Calu3 (cell line): ENCODE measurements at regions not wholly inside any gene's neighbourhood (a gene's known extent, or its start where the extent isn't known, plus 50 kb on each side); places are given as distances from the start of the nearest gene placed in this dataset.

Experiments
- BruUV-seq: library from RNA; stranded (reverse); fragments of 400-500 nt; replicated peaks from 2 replicates; lab custom pipeline; 2021; lab: Mats Ljungman, UMichigan
- CTCF ChIA-PET: fragments of 300-600 bp; sonication (Branson Sonifier 250); formaldehyde crosslinking; loops from one replicate; lab custom pipeline; 2022; ENCODE audit warnings: antibody characterized with exemption; lab: Charles Lee
- DNase-seq: peaks from one replicate; pipeline ENCODE4 v3.0.0; 2022
- H3K27ac Mint-ChIP-seq: one replicate; pipeline ENCODE4 v1.8.0; 2022; ENCODE audit warnings: mixed read lengths; ENCODE audit not compliant: unreplicated experiment
- H3K27me3 Mint-ChIP-seq: one replicate; pipeline ENCODE4 v1.8.0; 2022; ENCODE audit warnings: mixed read lengths; ENCODE audit not compliant: unreplicated experiment
- H3K36me3 Mint-ChIP-seq: one replicate; pipeline ENCODE4 v1.8.0; 2022; ENCODE audit warnings: mild to moderate bottlenecking, moderate library complexity, mixed read lengths; ENCODE audit not compliant: insufficient read depth, unreplicated experiment
- H3K4me1 Mint-ChIP-seq: one replicate; pipeline ENCODE4 v1.8.0; 2022; ENCODE audit warnings: mild to moderate bottlenecking, low read depth, mixed read lengths; ENCODE audit not compliant: unreplicated experiment
- H3K4me3 Mint-ChIP-seq: one replicate; pipeline ENCODE4 v1.8.0; 2022; ENCODE audit warnings: mild to moderate bottlenecking, low read depth, moderate library complexity, mixed read lengths; ENCODE audit not compliant: unreplicated experiment
- H3K9me3 Mint-ChIP-seq: one replicate; pipeline ENCODE4 v1.8.0; 2022; ENCODE audit warnings: low read depth, mixed read lengths; ENCODE audit not compliant: unreplicated experiment
- CTCF ChIP-seq: fragments of 200-600 bp; IDR thresholded peaks from one replicate; pipeline ENCODE4 v1.8.0; 2022; ENCODE audit warnings: antibody characterized with exemption; ENCODE audit not compliant: unreplicated experiment
- intact Hi-C: fragments of 100-400 bp; cut with micrococcal nuclease; formaldehyde crosslinking; loops from one replicate; pipeline ENCODE4 v1.10.0; 2022; ENCODE audit not compliant: unreplicated experiment

GRCh38 chr3:15155840-15156360 is 50.1 kb upstream of the CAPN7 start:
- no peak for TF ChIP-seq CTCF
- Mint-ChIP-seq H3K4me3 (no peak overlapping the region), H3K4me1 (no peaks in the 10 kb centered on the region), H3K27me3 (peaks cover 64% of the 10 kb centered on the region), H3K36me3 (no peaks in the 10 kb centered on the region), H3K27ac (no peak overlapping the region), H3K9me3 (no peaks in the 10 kb centered on the region)
- no peak for DNase-seq
- no TSS peak for BruUV-seq
- intact Hi-C loops = no loop called here
- CTCF ChIA-PET = no interaction called here
